ENCODE measurements at regions not wholly inside any gene's neighbourhood (a gene's known extent, or its start where the extent isn't known, plus 50 kb on each side); places are given as distances from the start of the nearest gene placed in this dataset.

DNA sequence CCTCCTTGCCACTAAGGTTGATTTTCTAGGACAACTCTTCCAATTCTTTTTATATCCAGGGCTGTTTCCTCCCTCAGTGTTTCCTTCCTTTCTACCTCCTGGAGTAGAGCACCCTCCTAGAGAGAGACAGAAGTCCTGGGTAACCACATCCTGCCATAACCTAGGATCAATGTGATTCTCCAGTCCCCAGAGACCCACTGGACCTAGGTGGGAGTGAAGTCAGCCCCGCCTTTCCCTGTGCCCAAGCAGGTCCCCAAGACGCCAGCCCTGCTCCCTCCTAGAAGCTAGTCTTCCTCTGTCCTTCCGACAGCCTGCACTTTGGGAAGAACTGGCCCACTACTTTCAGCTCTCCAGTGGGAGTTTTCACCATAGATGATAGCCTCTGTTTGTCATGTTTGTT is 166.8 kb upstream of the PLEKHG7 start:
- TF ChIP-seq POLR2A (IDR thresholded peaks at IDR 0.05), result no peak
- TF ChIP-seq, protein P1, sequence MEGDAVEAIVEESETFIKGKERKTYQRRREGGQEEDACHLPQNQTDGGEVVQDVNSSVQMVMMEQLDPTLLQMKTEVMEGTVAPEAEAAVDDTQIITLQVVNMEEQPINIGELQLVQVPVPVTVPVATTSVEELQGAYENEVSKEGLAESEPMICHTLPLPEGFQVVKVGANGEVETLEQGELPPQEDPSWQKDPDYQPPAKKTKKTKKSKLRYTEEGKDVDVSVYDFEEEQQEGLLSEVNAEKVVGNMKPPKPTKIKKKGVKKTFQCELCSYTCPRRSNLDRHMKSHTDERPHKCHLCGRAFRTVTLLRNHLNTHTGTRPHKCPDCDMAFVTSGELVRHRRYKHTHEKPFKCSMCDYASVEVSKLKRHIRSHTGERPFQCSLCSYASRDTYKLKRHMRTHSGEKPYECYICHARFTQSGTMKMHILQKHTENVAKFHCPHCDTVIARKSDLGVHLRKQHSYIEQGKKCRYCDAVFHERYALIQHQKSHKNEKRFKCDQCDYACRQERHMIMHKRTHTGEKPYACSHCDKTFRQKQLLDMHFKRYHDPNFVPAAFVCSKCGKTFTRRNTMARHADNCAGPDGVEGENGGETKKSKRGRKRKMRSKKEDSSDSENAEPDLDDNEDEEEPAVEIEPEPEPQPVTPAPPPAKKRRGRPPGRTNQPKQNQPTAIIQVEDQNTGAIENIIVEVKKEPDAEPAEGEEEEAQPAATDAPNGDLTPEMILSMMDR (IDR thresholded peaks at IDR 0.05), result no peak
